Heart left ventricle (tissue), 13 donors: ENCODE measurements at regions not wholly inside any gene's neighbourhood (a gene's known extent, or its start where the extent isn't known, plus 50 kb on each side); places are given as distances from the start of the nearest gene placed in this dataset.

Experiments
- POLR2A ChIP-seq, 2 donors: fragments of 450-650 bp; IDR thresholded peaks; one replicate each; pipeline ENCODE4 v1.6.1; 2017; ENCODE audit warnings: antibody characterized with exemption in 2 of 2, mild to moderate bottlenecking in 2 of 2, moderate library complexity in 2 of 2
- TF ChIP-seq, protein P1 (sequence below), 12 donors: fragments of 200-600 bp; sonication (generic) in 4 of 12; IDR thresholded peaks; one replicate each; pipeline versions ENCODE4 v1.5.0 to v1.8.0; 2018 to 2022; ENCODE audit warnings: antibody characterized with exemption in 12 of 12, mild to moderate bottlenecking in 5 of 12
- donor health status: ischemic (EF 13 %, LVEDD 7.1; RV severe dilation, severe dysfunction).
- donor health status: DM: no; HTN: yes; CAD: no.
- donor health status: DM: no; HTN: no; CAD: no.
- donor health status: ischemic (EF 25% LVEDD 6.9; RV normal size, moderate dysfunction).
- donor health status: ischemic (EF 25% LVEDD 5.7; RV mildly dilated, moderate dysfunction).
- donor health status: ischemic (EF 35%, LVEDD 5.7; RV mildly dilated, moderate dysfunction).
- donor health status: nonischemic (EF 11% LVEDD 7.7; RV severe dilation, severe dysfunction).
- donor health status: DM: yes; HTN: yes; CAD: no.
- donor health status: PGD.
- donor health status: ischemic (EF 29% LVEDD 5.4; RV normal size, mild dysfunction).
- donor health status: nonischemic (EF 23%, LVEDD 6.1; RV moderate dilation, normal function).

- TF ChIP-seq, protein P1, sequence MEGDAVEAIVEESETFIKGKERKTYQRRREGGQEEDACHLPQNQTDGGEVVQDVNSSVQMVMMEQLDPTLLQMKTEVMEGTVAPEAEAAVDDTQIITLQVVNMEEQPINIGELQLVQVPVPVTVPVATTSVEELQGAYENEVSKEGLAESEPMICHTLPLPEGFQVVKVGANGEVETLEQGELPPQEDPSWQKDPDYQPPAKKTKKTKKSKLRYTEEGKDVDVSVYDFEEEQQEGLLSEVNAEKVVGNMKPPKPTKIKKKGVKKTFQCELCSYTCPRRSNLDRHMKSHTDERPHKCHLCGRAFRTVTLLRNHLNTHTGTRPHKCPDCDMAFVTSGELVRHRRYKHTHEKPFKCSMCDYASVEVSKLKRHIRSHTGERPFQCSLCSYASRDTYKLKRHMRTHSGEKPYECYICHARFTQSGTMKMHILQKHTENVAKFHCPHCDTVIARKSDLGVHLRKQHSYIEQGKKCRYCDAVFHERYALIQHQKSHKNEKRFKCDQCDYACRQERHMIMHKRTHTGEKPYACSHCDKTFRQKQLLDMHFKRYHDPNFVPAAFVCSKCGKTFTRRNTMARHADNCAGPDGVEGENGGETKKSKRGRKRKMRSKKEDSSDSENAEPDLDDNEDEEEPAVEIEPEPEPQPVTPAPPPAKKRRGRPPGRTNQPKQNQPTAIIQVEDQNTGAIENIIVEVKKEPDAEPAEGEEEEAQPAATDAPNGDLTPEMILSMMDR (IDR thresholded peaks at IDR 0.05) = no peak
- no peak for TF ChIP-seq POLR2A (IDR thresholded peaks at IDR 0.05)
These were observed 167.1 kb upstream of the ZMIZ1 start for GRCh38 chr10:78901694-78902093.
